ACHN (cell line): ENCODE measurements at regions not wholly inside any gene's neighbourhood (a gene's known extent, or its start where the extent isn't known, plus 50 kb on each side); places are given as distances from the start of the nearest gene placed in this dataset.

Experiments
- DNase-seq: peaks from one replicate; pipeline ENCODE4 v3.0.0-alpha.2; 2015
- in situ Hi-C: cut with HindIII; loops from 2 replicates; pipeline ENCODE4 v1.10.0; 2017; ENCODE audit warnings: low sequenced_read_pairs, low pct_ligation_motif_present, low pct_unique_long_range_greater_than_20kb

GRCh38 chr2:172153156-172153555, 50.5 kb upstream of the DLX2 start:
- in situ Hi-C loops, result no loop called here
- DNase-seq, result no peak

- in situ Hi-C loops, result no loop called here
- no peak for DNase-seq
These were observed 51.1 kb upstream of the DLX2 start for GRCh38 chr2:172153757-172154156.

- DNase-seq, result no peak
- in situ Hi-C loops, result no loop called here
These were observed 53.1 kb upstream of the DLX2 start for GRCh38 chr2:172155752-172156151.

- in situ Hi-C loops, result no loop called here
- no peak for DNase-seq
These were observed 58.1 kb upstream of the DLX2 start for GRCh38 chr2:172160839-172161238.

- in situ Hi-C loops, result no loop called here
- no peak for DNase-seq
These were observed 59.6 kb upstream of the DLX2 start for GRCh38 chr2:172162225-172162733.

- DNase-seq, result no peak
- in situ Hi-C loops, result no loop called here
These were observed 60.1 kb upstream of the DLX2 start for GRCh38 chr2:172162739-172163336.

- in situ Hi-C loops, result no loop called here
- DNase-seq, result no peak
These were observed 66.2 kb upstream of the DLX2 start for GRCh38 chr2:172168917-172169346.

- DNase-seq, result no peak
- in situ Hi-C loops, result no loop called here
These were observed 66.9 kb upstream of the DLX2 start for GRCh38 chr2:172169611-172170010.

- peak; percentile 65 for DNase-seq
- in situ Hi-C loops, result no loop called here
These were observed 69.9 kb upstream of the DLX2 start for GRCh38 chr2:172172513-172173173.

GRCh38 chr2:172173174-172173706, 70.5 kb upstream of the DLX2 start:
- in situ Hi-C loops, result no loop called here
- DNase-seq, result no peak

- no peak for DNase-seq
- in situ Hi-C loops, result no loop called here
These were observed 74.9 kb upstream of the DLX2 start for GRCh38 chr2:172177581-172177980.

GRCh38 chr2:172177996-172178395, 75.3 kb upstream of the DLX2 start:
- in situ Hi-C loops, result no loop called here
- peak; percentile 7 for DNase-seq

GRCh38 chr2:172179045-172179701, 76.5 kb upstream of the DLX2 start:
- in situ Hi-C loops, result no loop called here
- DNase-seq, result no peak

- in situ Hi-C loops, result no loop called here
- no peak for DNase-seq
These were observed 79.1 kb upstream of the DLX2 start for GRCh38 chr2:172181840-172182239.

GRCh38 chr2:172182624-172183023, 79.9 kb upstream of the DLX2 start:
- no peak for DNase-seq
- in situ Hi-C loops, result no loop called here

- in situ Hi-C loops, result no loop called here
These were observed 90.8 kb upstream of the DLX2 start for GRCh38 chr2:172193331-172194089.

GRCh38 chr2:172195836-172196376, 93.2 kb upstream of the DLX2 start:
- in situ Hi-C loops, result no loop called here
- no peak for DNase-seq

More at GRCh38 chr2:172193331-172194089, 90.8 kb upstream of the DLX2 start:
- DNase-seq, result no peak

- DNase-seq, result no peak
- in situ Hi-C loops, result no loop called here
These were observed 94.2 kb upstream of the DLX2 start for GRCh38 chr2:172196768-172197431.
